Peyer's patch (tissue), 4 donors: ENCODE measurements at regions not wholly inside any gene's neighbourhood (a gene's known extent, or its start where the extent isn't known, plus 50 kb on each side); places are given as distances from the start of the nearest gene placed in this dataset.

Source experiments
- DNase-seq, 3 donors: peaks; one replicate each; pipeline ENCODE4 v3.0.0-alpha.2; 2017 to 2019
- H3K27ac ChIP-seq, 4 donors: fragments of 200-600 bp; sonication (generic); one replicate each; pipeline ENCODE4 v1.5.1; 2016 to 2019
- H3K27me3 ChIP-seq, 2 donors: fragments of 200-600 bp; sonication (generic); one replicate each; pipeline ENCODE4 v1.5.1; 2019
- H3K36me3 ChIP-seq, 3 donors: fragments of 200-600 bp; sonication (generic); one replicate each; pipeline ENCODE4 v1.5.1; 2016 to 2019
- H3K4me1 ChIP-seq, 4 donors: fragments of 200-600 bp; sonication (generic); one replicate each; pipeline ENCODE4 v1.5.1; 2016 to 2019
- H3K4me3 ChIP-seq, 4 donors: fragments of 200-600 bp; sonication (generic); 1 replicate in 3 of 4; 2 replicates in 1 of 4; pipeline ENCODE4 v1.5.1; 2016 to 2019; ENCODE audit warnings: mild to moderate bottlenecking in 1 of 4
- H3K9me3 ChIP-seq, 4 donors: fragments of 200-600 bp; sonication (generic); one replicate each; pipeline ENCODE4 v1.5.1; 2016 to 2019; ENCODE audit warnings: mild to moderate bottlenecking in 1 of 4
- POLR2A ChIP-seq, 2 donors: fragments of 450-650 bp; IDR thresholded peaks; one replicate each; pipeline ENCODE4 v1.5.1; 2017; ENCODE audit warnings: antibody characterized with exemption in 2 of 2, mild to moderate bottlenecking in 2 of 2, moderate library complexity in 2 of 2
- TF ChIP-seq, protein P1 (sequence below), 6 experiments: fragments of 450-650 bp in 4 of 6; fragments of 200-600 bp in 2 of 6; sonication (generic) in 1 of 6; IDR thresholded peaks; one replicate each; pipeline ENCODE4 v1.5.1; 2017 to 2019; ENCODE audit warnings: antibody characterized with exemption in 6 of 6, mild to moderate bottlenecking in 3 of 6, moderate library complexity in 1 of 6

DNA sequence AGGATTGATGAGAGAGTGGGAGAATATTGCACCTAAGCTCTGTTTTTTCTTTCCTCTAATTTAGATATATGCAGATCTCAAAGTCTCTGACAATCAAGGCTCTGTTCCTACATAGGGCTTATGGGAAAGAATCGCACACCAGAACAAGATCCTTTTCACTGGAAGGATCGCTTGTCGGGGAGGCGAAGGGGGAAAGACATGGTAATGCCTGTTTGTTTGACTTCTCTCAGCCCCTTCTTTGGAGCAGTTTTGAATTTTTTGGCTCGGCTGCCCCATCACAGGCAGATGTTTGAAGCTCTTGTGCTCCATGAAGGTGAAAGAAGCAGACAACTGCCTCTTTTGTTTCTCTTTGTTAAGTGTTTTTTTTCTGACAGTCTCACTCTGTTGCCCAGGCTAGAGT is 599.9 kb upstream of the ZNF608 start:
- no peak for DNase-seq
- Histone ChIP-seq H3K36me3 (no peaks in the 10 kb centered on the region), H3K4me1 (no peaks in the 10 kb centered on the region), H3K9me3 (no peaks in the 10 kb centered on the region), H3K27me3 (no peaks in the 10 kb centered on the region), H3K4me3 (no peak overlapping the region), H3K27ac (no peak overlapping the region)
- TF ChIP-seq, protein P1, sequence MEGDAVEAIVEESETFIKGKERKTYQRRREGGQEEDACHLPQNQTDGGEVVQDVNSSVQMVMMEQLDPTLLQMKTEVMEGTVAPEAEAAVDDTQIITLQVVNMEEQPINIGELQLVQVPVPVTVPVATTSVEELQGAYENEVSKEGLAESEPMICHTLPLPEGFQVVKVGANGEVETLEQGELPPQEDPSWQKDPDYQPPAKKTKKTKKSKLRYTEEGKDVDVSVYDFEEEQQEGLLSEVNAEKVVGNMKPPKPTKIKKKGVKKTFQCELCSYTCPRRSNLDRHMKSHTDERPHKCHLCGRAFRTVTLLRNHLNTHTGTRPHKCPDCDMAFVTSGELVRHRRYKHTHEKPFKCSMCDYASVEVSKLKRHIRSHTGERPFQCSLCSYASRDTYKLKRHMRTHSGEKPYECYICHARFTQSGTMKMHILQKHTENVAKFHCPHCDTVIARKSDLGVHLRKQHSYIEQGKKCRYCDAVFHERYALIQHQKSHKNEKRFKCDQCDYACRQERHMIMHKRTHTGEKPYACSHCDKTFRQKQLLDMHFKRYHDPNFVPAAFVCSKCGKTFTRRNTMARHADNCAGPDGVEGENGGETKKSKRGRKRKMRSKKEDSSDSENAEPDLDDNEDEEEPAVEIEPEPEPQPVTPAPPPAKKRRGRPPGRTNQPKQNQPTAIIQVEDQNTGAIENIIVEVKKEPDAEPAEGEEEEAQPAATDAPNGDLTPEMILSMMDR (IDR thresholded peaks at IDR 0.05) = no peak
- TF ChIP-seq POLR2A (IDR thresholded peaks at IDR 0.05) = no peak

DNA sequence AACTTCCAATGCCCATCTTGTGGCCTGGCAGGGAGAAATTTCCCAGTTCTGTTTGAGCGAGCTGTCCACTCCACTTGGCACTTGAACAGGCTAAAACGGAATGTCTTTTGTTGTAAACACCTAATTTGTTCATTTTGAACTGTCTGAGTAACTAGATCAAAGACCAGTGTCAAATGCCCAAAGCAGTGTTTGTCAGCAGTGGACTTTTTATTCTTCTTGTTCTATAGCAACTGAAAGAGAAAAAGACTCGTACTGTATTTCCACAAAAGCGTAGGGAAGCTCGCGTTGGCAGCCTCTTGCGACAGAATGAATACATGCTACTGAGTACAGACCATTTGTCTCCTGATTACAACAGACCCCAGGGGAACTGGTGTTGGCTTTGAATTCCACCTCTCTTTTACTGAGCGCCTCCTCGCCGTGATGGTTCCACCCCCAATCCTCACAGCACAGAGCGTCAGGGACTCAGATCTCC is 601.8 kb upstream of the ZNF608 start:
- no peak for TF ChIP-seq POLR2A (IDR thresholded peaks at IDR 0.05)
- TF ChIP-seq, protein P1 (IDR thresholded peaks at IDR 0.05) = no peak
- H3K27ac ChIP-seq = no peak overlapping the region
- H3K36me3 ChIP-seq = no peaks in the 10 kb centered on the region
- DNase-seq = no peak
- H3K27me3 ChIP-seq = no peaks in the 10 kb centered on the region
- H3K4me3 ChIP-seq = no peak overlapping the region
- no peaks in the 10 kb centered on the region for H3K9me3 ChIP-seq
- no peaks in the 10 kb centered on the region for H3K4me1 ChIP-seq

DNA sequence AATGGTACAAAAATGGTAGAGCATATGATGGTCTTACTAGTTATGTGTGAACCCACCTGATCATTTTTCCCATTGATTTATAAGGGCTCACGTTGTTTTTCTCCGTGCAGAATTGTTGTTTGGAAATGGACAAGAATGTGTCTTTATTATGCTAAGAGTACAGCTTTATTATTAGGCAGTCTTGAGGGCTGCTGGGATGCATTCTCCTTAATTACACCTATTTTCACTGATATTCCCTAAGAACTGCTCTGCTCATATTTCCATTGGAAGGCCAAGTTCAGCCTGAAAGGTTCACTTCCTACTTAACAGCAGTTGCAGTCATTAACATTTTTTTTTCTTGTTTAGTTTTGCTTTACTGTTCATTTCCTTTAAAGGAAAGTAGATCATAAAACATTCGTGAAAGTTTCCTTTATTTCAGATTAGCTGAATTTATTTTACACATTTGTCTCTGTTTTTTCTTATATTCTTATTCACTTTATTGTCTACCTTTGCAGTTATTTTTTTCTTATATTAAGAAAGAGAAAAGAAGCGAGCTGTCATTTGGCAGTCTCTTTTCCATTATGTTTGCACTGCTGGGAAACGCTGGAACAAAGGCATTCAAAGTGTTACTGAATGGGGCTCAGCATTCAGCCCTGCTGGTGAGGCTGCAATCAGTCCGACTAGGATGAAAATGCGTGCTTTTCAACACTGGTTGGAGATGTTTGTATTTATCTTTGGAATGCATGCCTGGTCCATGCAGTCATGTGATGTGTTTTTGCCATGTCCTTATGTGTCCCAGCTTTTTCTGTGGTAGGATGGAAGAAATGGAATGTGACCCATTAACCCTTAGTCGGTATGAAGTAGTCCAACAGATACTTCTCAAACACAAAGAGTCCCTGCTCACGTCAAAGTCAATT is 602.7 kb upstream of the ZNF608 start:
- no peaks in the 10 kb centered on the region for H3K9me3 ChIP-seq
- no peak overlapping the region for H3K4me3 ChIP-seq
- TF ChIP-seq POLR2A (IDR thresholded peaks at IDR 0.05) = no peak
- TF ChIP-seq, protein P1 (IDR thresholded peaks at IDR 0.05) = no peak
- H3K36me3 ChIP-seq = no peaks in the 10 kb centered on the region
- H3K4me1 ChIP-seq = no peaks in the 10 kb centered on the region
- no peaks in the 10 kb centered on the region for H3K27me3 ChIP-seq
- H3K27ac ChIP-seq = no peak overlapping the region
- no peak for DNase-seq

DNA sequence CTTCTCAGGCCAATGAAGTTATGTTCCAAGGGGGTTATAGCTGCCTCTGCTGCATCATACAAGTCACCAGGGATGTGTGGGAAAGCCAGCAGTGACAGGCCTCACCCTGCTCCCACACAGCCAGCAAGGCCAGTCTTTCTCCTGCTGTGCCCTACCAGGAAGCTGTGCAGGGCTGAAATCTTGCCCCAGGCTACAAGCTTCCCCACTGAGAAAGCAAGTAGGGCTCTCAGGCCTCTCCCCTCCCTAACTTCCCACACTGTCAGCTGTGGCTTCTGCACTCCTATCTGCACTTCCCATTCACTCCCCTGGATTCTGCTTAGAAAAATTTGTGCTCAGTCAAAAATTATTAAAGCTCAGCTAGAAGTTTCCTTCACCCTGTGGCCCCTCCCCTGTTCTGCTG is 611.2 kb upstream of the ZNF608 start:
- DNase-seq = no peak
- Histone ChIP-seq H3K27me3 (no peaks in the 10 kb centered on the region), H3K4me3 (no peak overlapping the region), H3K36me3 (no peaks in the 10 kb centered on the region), H3K4me1 (no peaks in the 10 kb centered on the region), H3K27ac (no peak overlapping the region), H3K9me3 (no peaks in the 10 kb centered on the region)
- TF ChIP-seq POLR2A (IDR thresholded peaks at IDR 0.05) = no peak
- TF ChIP-seq, protein P1 (IDR thresholded peaks at IDR 0.05) = no peak

DNA sequence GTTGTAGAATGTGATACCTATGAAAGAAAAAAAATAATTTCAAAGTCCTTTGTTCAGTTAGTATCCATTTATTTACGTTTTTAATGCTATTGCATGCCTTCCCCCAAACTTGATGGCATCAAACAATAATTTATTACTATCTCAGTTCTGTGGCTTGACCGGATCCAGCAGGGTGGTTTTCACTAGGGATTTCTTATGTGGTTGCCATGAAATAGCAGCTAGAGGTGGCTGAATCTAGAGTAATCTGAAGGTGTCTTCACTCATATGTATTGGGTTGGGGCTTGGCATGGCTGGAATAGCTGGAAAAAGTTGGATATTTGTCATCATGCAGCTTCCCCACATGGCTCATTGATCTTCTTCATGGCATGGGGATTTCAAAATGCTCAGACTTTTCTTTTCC is 619.3 kb upstream of the ZNF608 start:
- no peak for TF ChIP-seq POLR2A (IDR thresholded peaks at IDR 0.05)
- TF ChIP-seq, protein P1 (IDR thresholded peaks at IDR 0.05) = no peak
- no peaks in the 10 kb centered on the region for H3K27me3 ChIP-seq
- H3K4me1 ChIP-seq = no peaks in the 10 kb centered on the region
- H3K4me3 ChIP-seq = no peak overlapping the region
- H3K9me3 ChIP-seq = no peaks in the 10 kb centered on the region
- H3K27ac ChIP-seq = no peak overlapping the region
- DNase-seq = no peak
- H3K36me3 ChIP-seq = no peaks in the 10 kb centered on the region
